Neuron (in vitro differentiated cells): ENCODE measurements at regions not wholly inside any gene's neighbourhood (a gene's known extent, or its start where the extent isn't known, plus 50 kb on each side); places are given as distances from the start of the nearest gene placed in this dataset.
"Not testable (repeated sequence)": the region's sequence is repeated elsewhere in the genome, so short reads cannot be mapped to it uniquely, and the experiment has no call there.

Experiments
- H2AFZ ChIP-seq: one replicate; pipeline ENCODE4 v1.6.1; 2013; ENCODE audit warnings: low read depth, mild to moderate bottlenecking, inconsistent platforms, low read length, moderate library complexity
- H3K27me3 ChIP-seq: one replicate; pipeline ENCODE4 v1.6.1; 2013; ENCODE audit warnings: low read length; ENCODE audit not compliant: insufficient read depth
- H3K36me3 ChIP-seq: one replicate; pipeline ENCODE4 v1.6.1; 2013; ENCODE audit warnings: low read length; ENCODE audit not compliant: insufficient read depth
- H3K4me1 ChIP-seq: one replicate; pipeline ENCODE4 v1.6.1; 2013; ENCODE audit warnings: low read length; ENCODE audit not compliant: insufficient read depth
- H3K4me3 ChIP-seq: 2 replicates; pipeline ENCODE4 v1.5.1; 2013; ENCODE audit warnings: mild to moderate bottlenecking, low read length, moderate library complexity
- H3K9me3 ChIP-seq: one replicate; pipeline ENCODE4 v1.6.1; 2013; ENCODE audit warnings: low read length

- Histone ChIP-seq H3K27me3 (no peaks in the 10 kb centered on the region), H2AFZ (no peak overlapping the region), H3K4me1 (no peaks in the 10 kb centered on the region), H3K4me3 (no peak overlapping the region), H3K36me3 (no peaks in the 10 kb centered on the region), H3K9me3 (no peaks in the 10 kb centered on the region)
Measured at GRCh38 chr15:47027322-47027946, 689.9 kb upstream of the SEMA6D start.

GRCh38 chr15:47035475-47036406 lies 681.6 kb upstream of the SEMA6D start:
- Histone ChIP-seq H2AFZ (no peak overlapping the region), H3K4me1 (no peaks in the 10 kb centered on the region), H3K27me3 (no peaks in the 10 kb centered on the region)

GRCh38 chr15:47037003-47037402 lies 680.3 kb upstream of the SEMA6D start:
- no peak overlapping the region for H2AFZ ChIP-seq
- no peaks in the 10 kb centered on the region for H3K36me3 ChIP-seq
- no peak overlapping the region for H3K4me3 ChIP-seq
- H3K4me1 ChIP-seq, result no peaks in the 10 kb centered on the region
- H3K9me3 ChIP-seq, result no peaks in the 10 kb centered on the region
- no peaks in the 10 kb centered on the region for H3K27me3 ChIP-seq

More at GRCh38 chr15:47035475-47036406, 681.6 kb upstream of the SEMA6D start:
- no peaks in the 10 kb centered on the region for H3K36me3 ChIP-seq
- H3K4me3 ChIP-seq, result no peak overlapping the region
- H3K9me3 ChIP-seq, result no peaks in the 10 kb centered on the region

GRCh38 chr15:47039225-47039624 lies 678.1 kb upstream of the SEMA6D start:
- Histone ChIP-seq H3K36me3 (no peaks in the 10 kb centered on the region), H3K27me3 (no peaks in the 10 kb centered on the region), H3K9me3 (no peaks in the 10 kb centered on the region), H2AFZ (no peak overlapping the region), H3K4me1 (no peaks in the 10 kb centered on the region), H3K4me3 (no peak overlapping the region)

- H3K9me3 ChIP-seq, result no peaks in the 10 kb centered on the region
- no peak overlapping the region for H2AFZ ChIP-seq
- no peaks in the 10 kb centered on the region for H3K4me1 ChIP-seq
- no peaks in the 10 kb centered on the region for H3K27me3 ChIP-seq
- H3K4me3 ChIP-seq, result no peak overlapping the region
- no peaks in the 10 kb centered on the region for H3K36me3 ChIP-seq
Measured at GRCh38 chr15:47041301-47041700, 676.0 kb upstream of the SEMA6D start.

- H3K36me3 ChIP-seq, H3K27me3 ChIP-seq, H3K9me3 ChIP-seq, H3K4me1 ChIP-seq, H2AFZ ChIP-seq, H3K4me3 ChIP-seq: not testable (repeated sequence)
Measured at GRCh38 chr15:47047981-47048380, 669.3 kb upstream of the SEMA6D start.

- Histone ChIP-seq H3K4me1 (no peaks in the 10 kb centered on the region), H3K27me3 (no peaks in the 10 kb centered on the region), H3K9me3 (no peaks in the 10 kb centered on the region), H2AFZ (no peak overlapping the region), H3K4me3 (no peak overlapping the region), H3K36me3 (no peaks in the 10 kb centered on the region)
Measured at GRCh38 chr15:47066392-47066791, 650.9 kb upstream of the SEMA6D start.

GRCh38 chr15:47077846-47078245 lies 639.5 kb upstream of the SEMA6D start:
- not testable (repeated sequence) for H3K4me3 ChIP-seq, H2AFZ ChIP-seq, H3K9me3 ChIP-seq

GRCh38 chr15:47095833-47096232 lies 621.5 kb upstream of the SEMA6D start:
- Histone ChIP-seq H3K4me1 (no peaks in the 10 kb centered on the region), H3K9me3 (no peaks in the 10 kb centered on the region), H2AFZ (no peak overlapping the region), H3K4me3 (no peak overlapping the region), H3K27me3 (no peaks in the 10 kb centered on the region), H3K36me3 (no peaks in the 10 kb centered on the region)

More at GRCh38 chr15:47077846-47078245, 639.5 kb upstream of the SEMA6D start:
- not testable (repeated sequence) for H3K4me1 ChIP-seq, H3K27me3 ChIP-seq, H3K36me3 ChIP-seq

- H2AFZ ChIP-seq, H3K4me3 ChIP-seq, H3K9me3 ChIP-seq, H3K27me3 ChIP-seq, H3K4me1 ChIP-seq, H3K36me3 ChIP-seq: not testable (repeated sequence)
Measured at GRCh38 chr15:47098526-47098925, 618.8 kb upstream of the SEMA6D start.

GRCh38 chr15:47099801-47100200 lies 617.5 kb upstream of the SEMA6D start:
- not testable (repeated sequence) for H2AFZ ChIP-seq, H3K4me3 ChIP-seq, H3K27me3 ChIP-seq, H3K36me3 ChIP-seq, H3K4me1 ChIP-seq, H3K9me3 ChIP-seq

GRCh38 chr15:47108800-47109199 lies 608.5 kb upstream of the SEMA6D start:
- not testable (repeated sequence) for H3K27me3 ChIP-seq, H3K4me1 ChIP-seq, H3K9me3 ChIP-seq, H2AFZ ChIP-seq, H3K4me3 ChIP-seq, H3K36me3 ChIP-seq

- H3K27me3 ChIP-seq, result no peaks in the 10 kb centered on the region
- no peaks in the 10 kb centered on the region for H3K36me3 ChIP-seq
- H3K4me3 ChIP-seq, result no peak overlapping the region
- no peak overlapping the region for H2AFZ ChIP-seq
- H3K9me3 ChIP-seq, result no peaks in the 10 kb centered on the region
- no peaks in the 10 kb centered on the region for H3K4me1 ChIP-seq
Measured at GRCh38 chr15:47116698-47117097, 600.6 kb upstream of the SEMA6D start.
